T47D (cell line): ENCODE measurements at regions not wholly inside any gene's neighbourhood (a gene's known extent, or its start where the extent isn't known, plus 50 kb on each side); places are given as distances from the start of the nearest gene placed in this dataset.
"Not testable (repeated sequence)": the region's sequence is repeated elsewhere in the genome, so short reads cannot be mapped to it uniquely, and the experiment has no call there.

Experiments
- DNase-seq, 2 experiments: peaks; one replicate each; pipeline versions ENCODE4 v3.0.0 to v3.0.0-alpha.2; 2011 to 2012; ENCODE audit warnings: low read depth in 1 of 2, low spot score in 1 of 2
- JUND ChIP-seq: IDR thresholded peaks from 2 replicates; pipeline ENCODE4 v1.6.1; 2012; ENCODE audit warnings: low read depth
- in situ Hi-C: cut with HindIII; loops from 2 replicates; pipeline ENCODE4 v1.10.0; 2016; ENCODE audit warnings: low sequenced_read_pairs, low pct_unique_long_range_greater_than_20kb

GRCh38 chr7:153130052-153130451, 370.5 kb downstream of the ACTR3B start:
- no peak for TF ChIP-seq JUND
- in situ Hi-C loops: no loop called here
- no peak for DNase-seq

GRCh38 chr7:153151766-153152165, 392.2 kb downstream of the ACTR3B start:
- no peak for TF ChIP-seq JUND
- no peak for DNase-seq
- in situ Hi-C loops: no loop called here

- TF ChIP-seq JUND: no peak
- no peak for DNase-seq
- in situ Hi-C loops: no loop called here
Measured at GRCh38 chr7:153152801-153153422, 393.4 kb downstream of the ACTR3B start.

GRCh38 chr7:153158149-153158548, 398.6 kb downstream of the ACTR3B start:
- in situ Hi-C loops: no loop called here
- TF ChIP-seq JUND: no peak
- no peak for DNase-seq

GRCh38 chr7:153170287-153170686, 410.7 kb downstream of the ACTR3B start:
- TF ChIP-seq JUND: no peak
- DNase-seq: no peak
- in situ Hi-C loops: no loop called here

GRCh38 chr7:153185936-153186335, 426.4 kb downstream of the ACTR3B start:
- in situ Hi-C loops: no loop called here
- no peak for DNase-seq
- no peak for TF ChIP-seq JUND

GRCh38 chr7:153188161-153188560, 428.6 kb downstream of the ACTR3B start:
- in situ Hi-C loops: no loop called here
- no peak for TF ChIP-seq JUND
- DNase-seq: no peak

- no peak for DNase-seq
- in situ Hi-C loops: no loop called here
- no peak for TF ChIP-seq JUND
Measured at GRCh38 chr7:153188630-153189029, 429.1 kb downstream of the ACTR3B start.

GRCh38 chr7:153190452-153190851, 430.9 kb downstream of the ACTR3B start:
- in situ Hi-C loops: no loop called here
- TF ChIP-seq JUND: no peak
- peak; percentile 4 to 53 for DNase-seq

GRCh38 chr7:153190986-153191385, 431.4 kb downstream of the ACTR3B start:
- no peak for TF ChIP-seq JUND
- in situ Hi-C loops: no loop called here
- peak in 1 of 2 experiments; percentile 16 for DNase-seq

GRCh38 chr7:153193144-153193595, 433.6 kb downstream of the ACTR3B start:
- in situ Hi-C loops: no loop called here
- DNase-seq: peak; percentile 40 to 41
- TF ChIP-seq JUND: no peak

- in situ Hi-C loops: no loop called here
- no peak for TF ChIP-seq JUND
- no peak for DNase-seq
Measured at GRCh38 chr7:153217032-153217431, 457.5 kb downstream of the ACTR3B start.

GRCh38 chr7:153224890-153225289, 465.3 kb downstream of the ACTR3B start:
- in situ Hi-C loops: no loop called here
- no peak for DNase-seq
- no peak for TF ChIP-seq JUND

- DNase-seq, in situ Hi-C loops: not testable (repeated sequence)
Measured at GRCh38 chr7:153245136-153245535, 485.6 kb downstream of the ACTR3B start.
